ENCODE measurements at regions not wholly inside any gene's neighbourhood (a gene's known extent, or its start where the extent isn't known, plus 50 kb on each side); places are given as distances from the start of the nearest gene placed in this dataset.
"Not testable (repeated sequence)": the region's sequence is repeated elsewhere in the genome, so short reads cannot be mapped to it uniquely, and the experiment has no call there.

- DNase-seq (ENCODE audit: low spot score), result no peak
Observed at GRCh38 chr15:69920221-69920620, 177.5 kb downstream of the TLE3 start.

- DNase-seq (ENCODE audit: low spot score), result no peak
Observed at GRCh38 chr15:69921626-69922619, 175.8 kb downstream of the TLE3 start.

GRCh38 chr15:69924531-69924930, 173.2 kb downstream of the TLE3 start:
- DNase-seq (ENCODE audit: low spot score), result no peak

GRCh38 chr15:69926006-69926405, 171.7 kb downstream of the TLE3 start:
- DNase-seq (ENCODE audit: low spot score), result no peak

GRCh38 chr15:69926721-69927120, 171.0 kb downstream of the TLE3 start:
- DNase-seq (ENCODE audit: low spot score), result no peak

- DNase-seq (ENCODE audit: low spot score), result not testable (repeated sequence)
Observed at GRCh38 chr15:69928890-69929289, 168.8 kb downstream of the TLE3 start.

GRCh38 chr15:69929905-69930630, 167.6 kb downstream of the TLE3 start:
- no peak for DNase-seq (ENCODE audit: low spot score)

GRCh38 chr15:69930754-69931153, 167.0 kb downstream of the TLE3 start:
- DNase-seq (ENCODE audit: low spot score), result no peak

GRCh38 chr15:69931156-69931555, 166.6 kb downstream of the TLE3 start:
- DNase-seq (ENCODE audit: low spot score), result no peak

- DNase-seq (ENCODE audit: low spot score), result no peak
Observed at GRCh38 chr15:69934607-69935006, 163.1 kb downstream of the TLE3 start.

- no peak for DNase-seq (ENCODE audit: low spot score)
Observed at GRCh38 chr15:69939513-69940440, 157.9 kb downstream of the TLE3 start.

GRCh38 chr15:69940441-69941300, 157.0 kb downstream of the TLE3 start:
- no peak for DNase-seq (ENCODE audit: low spot score)

- no peak for DNase-seq (ENCODE audit: low spot score)
Observed at GRCh38 chr15:69941301-69941605, 156.5 kb downstream of the TLE3 start.

- DNase-seq (ENCODE audit: low spot score), result no peak
Observed at GRCh38 chr15:69941706-69942495, 155.8 kb downstream of the TLE3 start.

GRCh38 chr15:69943637-69944036, 154.1 kb downstream of the TLE3 start:
- DNase-seq (ENCODE audit: low spot score), result no peak

GRCh38 chr15:69945729-69946128, 152.0 kb downstream of the TLE3 start:
- no peak for DNase-seq (ENCODE audit: low spot score)

GRCh38 chr15:69946870-69947269, 150.8 kb downstream of the TLE3 start:
- no peak for DNase-seq (ENCODE audit: low spot score)

GRCh38 chr15:69947394-69947793, 150.3 kb downstream of the TLE3 start:
- DNase-seq (ENCODE audit: low spot score), result no peak

GRCh38 chr15:69949485-69949884, 148.2 kb downstream of the TLE3 start:
- DNase-seq (ENCODE audit: low spot score), result no peak

GRCh38 chr15:69951256-69951897, 146.3 kb downstream of the TLE3 start:
- DNase-seq (ENCODE audit: low spot score), result no peak

Measured in COLO829 (cell line).